Nephron (organoid): ENCODE measurements at regions not wholly inside any gene's neighbourhood (a gene's known extent, or its start where the extent isn't known, plus 50 kb on each side); places are given as distances from the start of the nearest gene placed in this dataset.

Experiments
- H3K27ac Mint-ChIP-seq, 3 experiments: 2 replicates each; pipeline ENCODE4 v1.8.0; 2020; ENCODE audit warnings: mixed read lengths in 3 of 3, mild to moderate bottlenecking in 2 of 3, moderate library complexity in 1 of 3
- H3K27me3 Mint-ChIP-seq: 2 replicates; pipeline ENCODE4 v1.8.0; 2021; ENCODE audit warnings: low read depth, mild to moderate bottlenecking, moderate library complexity, mixed read lengths
- H3K36me3 Mint-ChIP-seq: 2 replicates; pipeline ENCODE4 v1.8.0; 2020; ENCODE audit warnings: low read depth, mixed read lengths
- H3K4me1 Mint-ChIP-seq: 2 replicates; pipeline ENCODE4 v1.8.0; 2020; ENCODE audit warnings: mixed read lengths
- H3K4me3 Mint-ChIP-seq, 3 experiments: 2 replicates each; pipeline ENCODE4 v1.8.0; 2020; ENCODE audit warnings: mild to moderate bottlenecking in 3 of 3, mixed read lengths in 3 of 3, moderate library complexity in 2 of 3
- H3K9me3 Mint-ChIP-seq: 2 replicates; pipeline ENCODE4 v1.8.0; 2020; ENCODE audit warnings: mixed read lengths
- CTCF ChIP-seq, 3 experiments: fragments of 200-600 bp; sonication (generic); IDR thresholded peaks; one replicate each; pipeline ENCODE4 v1.5.0; 2021; ENCODE audit warnings: antibody characterized with exemption in 3 of 3; ENCODE audit not compliant: unreplicated experiment in 3 of 3

- no peaks in the 10 kb centered on the region for H3K36me3 Mint-ChIP-seq
- no peaks in the 10 kb centered on the region for H3K4me1 Mint-ChIP-seq
- peaks cover 40% of the 10 kb centered on the region for H3K27me3 Mint-ChIP-seq
- H3K27ac Mint-ChIP-seq: no peak overlapping the region
- TF ChIP-seq CTCF (IDR thresholded peaks at IDR 0.05; ENCODE audit: unreplicated experiment in 3 of 3): no peak
- H3K9me3 Mint-ChIP-seq: no peaks in the 10 kb centered on the region
- H3K4me3 Mint-ChIP-seq: no peak overlapping the region
Measured at GRCh38 chr7:155983176-155983815, 171.0 kb upstream of the SHH start.

GRCh38 chr7:155981703-155982102, 169.4 kb upstream of the SHH start:
- Mint-ChIP-seq H3K27me3 (peaks cover 40% of the 10 kb centered on the region), H3K4me1 (no peaks in the 10 kb centered on the region), H3K9me3 (no peaks in the 10 kb centered on the region), H3K27ac (no peak overlapping the region), H3K4me3 (no peak overlapping the region), H3K36me3 (no peaks in the 10 kb centered on the region)
- no peak for TF ChIP-seq CTCF (IDR thresholded peaks at IDR 0.05; ENCODE audit: unreplicated experiment in 3 of 3)

- TF ChIP-seq CTCF (IDR thresholded peaks at IDR 0.05; ENCODE audit: unreplicated experiment in 3 of 3): no peak
- Mint-ChIP-seq H3K36me3 (no peaks in the 10 kb centered on the region), H3K27ac (no peak overlapping the region), H3K4me1 (no peaks in the 10 kb centered on the region), H3K27me3 (peaks cover 38% of the 10 kb centered on the region), H3K9me3 (no peaks in the 10 kb centered on the region), H3K4me3 (no peak overlapping the region)
Measured at GRCh38 chr7:155980841-155981240, 168.6 kb upstream of the SHH start.

GRCh38 chr7:155979994-155980393, 167.7 kb upstream of the SHH start:
- Mint-ChIP-seq H3K9me3 (no peaks in the 10 kb centered on the region), H3K27ac (no peak overlapping the region), H3K4me1 (no peaks in the 10 kb centered on the region), H3K4me3 (no peak overlapping the region), H3K27me3 (peaks cover 42% of the 10 kb centered on the region), H3K36me3 (no peaks in the 10 kb centered on the region)
- no peak for TF ChIP-seq CTCF (IDR thresholded peaks at IDR 0.05; ENCODE audit: unreplicated experiment in 3 of 3)

- no peak overlapping the region for H3K4me3 Mint-ChIP-seq
- no peaks in the 10 kb centered on the region for H3K4me1 Mint-ChIP-seq
- TF ChIP-seq CTCF (IDR thresholded peaks at IDR 0.05; ENCODE audit: unreplicated experiment in 3 of 3): no peak
- H3K9me3 Mint-ChIP-seq: no peaks in the 10 kb centered on the region
- H3K36me3 Mint-ChIP-seq: no peaks in the 10 kb centered on the region
- H3K27me3 Mint-ChIP-seq: peaks cover 46% of the 10 kb centered on the region
- no peak overlapping the region for H3K27ac Mint-ChIP-seq
Measured at GRCh38 chr7:155979566-155979965, 167.3 kb upstream of the SHH start.

- no peak overlapping the region for H3K4me3 Mint-ChIP-seq
- peaks cover 47% of the 10 kb centered on the region for H3K27me3 Mint-ChIP-seq
- H3K9me3 Mint-ChIP-seq: no peaks in the 10 kb centered on the region
- no peaks in the 10 kb centered on the region for H3K4me1 Mint-ChIP-seq
- TF ChIP-seq CTCF (IDR thresholded peaks at IDR 0.05; ENCODE audit: unreplicated experiment in 3 of 3): no peak
- no peak overlapping the region for H3K27ac Mint-ChIP-seq
- H3K36me3 Mint-ChIP-seq: no peaks in the 10 kb centered on the region
Measured at GRCh38 chr7:155975490-155975889, 163.2 kb upstream of the SHH start.
